ENCODE measurements at regions not wholly inside any gene's neighbourhood (a gene's known extent, or its start where the extent isn't known, plus 50 kb on each side); places are given as distances from the start of the nearest gene placed in this dataset.
"Not testable (repeated sequence)": the region's sequence is repeated elsewhere in the genome, so short reads cannot be mapped to it uniquely, and the experiment has no call there.

- Histone ChIP-seq H3K4me3 (ENCODE audit: insufficient read depth, low read depth, low read length) (no peak overlapping the region), H3K27ac (ENCODE audit: insufficient read depth, low read depth, low read length, poor library complexity, severe bottlenecking) (no peak overlapping the region), H3K4me1 (ENCODE audit: control insufficient read depth, insufficient read depth, low read length) (no peaks in the 10 kb centered on the region), H3K9me3 (ENCODE audit: control insufficient read depth, low read length) (no peaks in the 10 kb centered on the region), H3K27me3 (ENCODE audit: control insufficient read depth, insufficient read depth, low read length, poor library complexity, severe bottlenecking) (no peaks in the 10 kb centered on the region), H3K36me3 (ENCODE audit: control insufficient read depth, insufficient read depth, low read length) (no peaks in the 10 kb centered on the region)
These were observed 161.9 kb downstream of the ZIC4 start for GRCh38 chr3:147244397-147244796.

DNA sequence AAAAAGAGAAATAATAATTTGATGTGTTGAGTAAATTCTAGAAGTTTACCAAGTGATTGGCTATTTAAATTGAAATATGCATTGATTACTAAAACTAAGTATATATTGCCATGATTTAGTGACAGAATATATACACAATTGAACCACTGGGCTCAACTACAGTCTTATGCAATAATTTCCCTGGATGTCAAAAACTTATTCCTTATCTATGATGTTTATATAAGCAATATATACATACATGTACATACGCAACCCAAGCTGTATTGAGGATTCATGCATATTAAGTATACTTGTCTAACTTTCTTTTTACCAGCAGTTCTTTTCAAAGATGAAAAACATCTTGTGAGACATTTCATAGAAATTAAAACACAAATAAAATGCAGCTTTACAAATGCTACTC is 165.8 kb downstream of the ZIC4 start:
- H3K9me3 ChIP-seq (ENCODE audit: control insufficient read depth, low read length): no peaks in the 10 kb centered on the region
- H3K27me3 ChIP-seq (ENCODE audit: control insufficient read depth, insufficient read depth, low read length, poor library complexity, severe bottlenecking): no peaks in the 10 kb centered on the region
- H3K27ac ChIP-seq (ENCODE audit: insufficient read depth, low read depth, low read length, poor library complexity, severe bottlenecking): no peak overlapping the region
- H3K4me3 ChIP-seq (ENCODE audit: insufficient read depth, low read depth, low read length): no peak overlapping the region
- H3K4me1 ChIP-seq (ENCODE audit: control insufficient read depth, insufficient read depth, low read length): no peaks in the 10 kb centered on the region
- no CpG with 5 or more reads among the region's 1 CpG for WGBS, 2 experiments
- H3K36me3 ChIP-seq (ENCODE audit: control insufficient read depth, insufficient read depth, low read length): no peaks in the 10 kb centered on the region

DNA sequence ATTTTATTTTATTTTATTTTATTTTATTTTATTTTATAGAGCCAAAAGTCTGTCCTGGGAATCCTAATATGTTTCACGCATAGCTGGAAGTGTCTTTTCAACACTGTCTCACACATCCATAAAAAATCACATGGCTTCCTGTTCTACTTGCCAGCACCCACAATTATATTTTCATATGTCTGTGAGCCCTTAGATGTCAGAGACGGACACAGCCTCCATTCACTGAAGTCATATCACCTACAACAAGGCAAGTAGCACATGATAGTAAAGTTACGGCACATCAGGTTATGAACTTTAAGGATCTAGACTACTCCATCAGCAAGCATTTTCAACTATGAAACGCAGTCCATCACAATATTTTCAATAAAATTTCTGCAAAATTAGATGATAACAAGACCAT is 168.4 kb downstream of the ZIC4 start:
- Histone ChIP-seq H3K27ac (ENCODE audit: insufficient read depth, low read depth, low read length, poor library complexity, severe bottlenecking) (no peak overlapping the region), H3K36me3 (ENCODE audit: control insufficient read depth, insufficient read depth, low read length) (no peaks in the 10 kb centered on the region), H3K4me3 (ENCODE audit: insufficient read depth, low read depth, low read length) (no peak overlapping the region), H3K27me3 (ENCODE audit: control insufficient read depth, insufficient read depth, low read length, poor library complexity, severe bottlenecking) (no peaks in the 10 kb centered on the region), H3K9me3 (ENCODE audit: control insufficient read depth, low read length) (no peaks in the 10 kb centered on the region), H3K4me1 (ENCODE audit: control insufficient read depth, insufficient read depth, low read length) (no peaks in the 10 kb centered on the region)
- WGBS, 2 experiments: 65 to 72% methylated on average over 3 to 4 of the region's 4 CpGs

DNA sequence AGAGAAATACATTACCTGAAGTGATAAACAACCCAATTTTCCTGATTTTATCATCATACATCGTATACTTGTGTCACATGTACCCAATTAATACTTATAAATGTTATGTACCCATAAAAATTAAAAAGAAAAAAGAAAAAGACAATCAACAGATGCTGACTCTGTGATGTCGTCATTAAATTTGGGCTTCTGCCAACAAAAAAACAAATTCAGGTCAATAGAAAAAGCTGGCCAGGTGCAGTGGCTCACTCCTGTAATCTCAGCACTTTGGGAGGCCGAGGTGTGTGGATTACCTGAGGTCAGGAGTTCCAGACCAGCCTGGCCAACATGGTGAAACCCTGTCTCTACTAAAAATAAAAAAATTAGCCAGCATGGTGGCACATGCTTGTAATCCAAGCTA is 174.4 kb downstream of the ZIC4 start:
- not testable (repeated sequence) for H3K4me3 ChIP-seq (ENCODE audit: insufficient read depth, low read depth, low read length); H3K27me3 ChIP-seq (ENCODE audit: control insufficient read depth, insufficient read depth, low read length, poor library complexity, severe bottlenecking); H3K9me3 ChIP-seq (ENCODE audit: control insufficient read depth, low read length); H3K27ac ChIP-seq (ENCODE audit: insufficient read depth, low read depth, low read length, poor library complexity, severe bottlenecking); H3K4me1 ChIP-seq (ENCODE audit: control insufficient read depth, insufficient read depth, low read length); H3K36me3 ChIP-seq (ENCODE audit: control insufficient read depth, insufficient read depth, low read length)
- 92 to 95% methylated on average over 2 of the region's 3 CpGs for WGBS, 2 experiments

DNA sequence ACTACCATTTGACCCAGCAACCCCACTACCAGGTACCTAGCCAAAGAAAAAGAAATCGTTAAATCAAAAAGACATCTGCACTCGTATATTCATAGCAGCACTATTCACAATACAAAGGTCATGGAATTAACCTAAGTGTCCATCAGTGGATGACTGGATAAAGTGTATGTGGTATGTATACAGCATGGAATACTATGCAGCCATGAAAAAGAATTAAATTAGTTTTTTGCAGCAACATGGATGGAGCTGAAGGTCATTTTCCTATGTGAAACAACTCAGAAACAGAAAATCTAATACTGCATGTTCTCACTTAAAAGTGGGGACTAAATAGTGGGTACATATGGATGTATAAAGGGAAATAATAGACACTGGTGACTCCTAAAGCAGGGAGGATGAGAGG is 175.2 kb downstream of the ZIC4 start:
- Histone ChIP-seq H3K4me1 (ENCODE audit: control insufficient read depth, insufficient read depth, low read length) (no peaks in the 10 kb centered on the region), H3K4me3 (ENCODE audit: insufficient read depth, low read depth, low read length) (no peak overlapping the region), H3K36me3 (ENCODE audit: control insufficient read depth, insufficient read depth, low read length) (no peaks in the 10 kb centered on the region), H3K27me3 (ENCODE audit: control insufficient read depth, insufficient read depth, low read length, poor library complexity, severe bottlenecking) (no peaks in the 10 kb centered on the region), H3K9me3 (ENCODE audit: control insufficient read depth, low read length) (no peaks in the 10 kb centered on the region), H3K27ac (ENCODE audit: insufficient read depth, low read depth, low read length, poor library complexity, severe bottlenecking) (no peak overlapping the region)
- WGBS, 2 experiments: 100% methylated on average over 2 of the region's 2 CpGs

DNA sequence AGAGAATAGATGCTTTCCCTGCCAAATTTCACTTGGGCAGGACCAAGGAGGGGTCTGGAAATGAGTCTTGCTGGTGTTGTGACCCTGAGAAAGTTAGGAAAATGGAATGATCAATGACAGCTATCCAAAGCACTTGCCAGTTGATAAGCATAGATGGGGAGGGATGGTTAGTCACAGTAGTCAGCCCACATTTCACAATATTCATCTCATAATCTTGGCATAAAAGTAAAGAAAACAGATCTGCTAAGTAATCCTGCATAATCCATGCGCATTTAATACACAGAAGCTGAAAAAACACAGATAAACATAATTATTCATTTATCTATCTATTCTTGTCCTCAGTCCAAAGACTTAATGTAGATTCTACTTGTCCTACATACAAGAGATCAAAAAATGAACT is 184.1 kb downstream of the ZIC4 start:
- no peak overlapping the region for H3K27ac ChIP-seq (ENCODE audit: insufficient read depth, low read depth, low read length, poor library complexity, severe bottlenecking)
- WGBS, 2 experiments: 90 to 95% methylated on average over 1 of the region's 1 CpG
- H3K27me3 ChIP-seq (ENCODE audit: control insufficient read depth, insufficient read depth, low read length, poor library complexity, severe bottlenecking): no peaks in the 10 kb centered on the region
- H3K9me3 ChIP-seq (ENCODE audit: control insufficient read depth, low read length): no peaks in the 10 kb centered on the region
- no peaks in the 10 kb centered on the region for H3K36me3 ChIP-seq (ENCODE audit: control insufficient read depth, insufficient read depth, low read length)
- H3K4me1 ChIP-seq (ENCODE audit: control insufficient read depth, insufficient read depth, low read length): no peaks in the 10 kb centered on the region
- no peak overlapping the region for H3K4me3 ChIP-seq (ENCODE audit: insufficient read depth, low read depth, low read length)

- H3K27ac ChIP-seq (ENCODE audit: insufficient read depth, low read depth, low read length, poor library complexity, severe bottlenecking): no peak overlapping the region
- H3K4me3 ChIP-seq (ENCODE audit: insufficient read depth, low read depth, low read length): no peak overlapping the region
- H3K4me1 ChIP-seq (ENCODE audit: control insufficient read depth, insufficient read depth, low read length): no peaks in the 10 kb centered on the region
- WGBS, 2 experiments: 88 to 91% methylated on average over 4 of the region's 4 CpGs
- no peaks in the 10 kb centered on the region for H3K36me3 ChIP-seq (ENCODE audit: control insufficient read depth, insufficient read depth, low read length)
- no peaks in the 10 kb centered on the region for H3K27me3 ChIP-seq (ENCODE audit: control insufficient read depth, insufficient read depth, low read length, poor library complexity, severe bottlenecking)
- no peaks in the 10 kb centered on the region for H3K9me3 ChIP-seq (ENCODE audit: control insufficient read depth, low read length)
These were observed 187.4 kb downstream of the ZIC4 start for GRCh38 chr3:147218965-147219364.

DNA sequence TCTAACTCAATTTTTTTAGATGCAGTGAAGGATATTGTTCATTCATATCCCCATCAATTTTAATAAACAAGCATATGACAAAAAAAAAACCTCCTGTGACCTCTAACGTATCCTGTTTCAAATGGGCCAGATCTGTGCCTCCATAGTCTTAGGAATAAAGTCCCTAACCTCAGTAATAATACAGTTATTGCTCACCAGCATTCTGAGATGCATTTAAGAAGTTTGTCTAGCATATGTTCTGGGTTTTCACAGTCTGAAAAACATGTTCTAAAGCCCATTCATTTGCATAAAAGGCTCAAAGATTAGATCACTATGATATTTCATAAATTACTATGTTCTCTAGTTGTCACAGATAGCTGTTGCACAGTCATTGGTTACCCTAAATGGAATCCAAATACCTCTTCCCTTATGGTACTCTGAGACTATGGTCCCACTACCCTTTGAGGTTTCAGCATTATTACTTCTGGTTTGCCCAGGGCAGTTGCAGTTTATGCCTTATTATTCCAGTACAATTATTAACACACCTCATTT is 190.1 kb downstream of the ZIC4 start:
- Histone ChIP-seq H3K4me3 (ENCODE audit: insufficient read depth, low read depth, low read length) (no peak overlapping the region), H3K9me3 (ENCODE audit: control insufficient read depth, low read length) (no peaks in the 10 kb centered on the region), H3K36me3 (ENCODE audit: control insufficient read depth, insufficient read depth, low read length) (no peaks in the 10 kb centered on the region), H3K4me1 (ENCODE audit: control insufficient read depth, insufficient read depth, low read length) (no peaks in the 10 kb centered on the region), H3K27ac (ENCODE audit: insufficient read depth, low read depth, low read length, poor library complexity, severe bottlenecking) (no peak overlapping the region), H3K27me3 (ENCODE audit: control insufficient read depth, insufficient read depth, low read length, poor library complexity, severe bottlenecking) (no peaks in the 10 kb centered on the region)
- 90 to 94% methylated on average over 1 of the region's 1 CpG for WGBS, 2 experiments

DNA sequence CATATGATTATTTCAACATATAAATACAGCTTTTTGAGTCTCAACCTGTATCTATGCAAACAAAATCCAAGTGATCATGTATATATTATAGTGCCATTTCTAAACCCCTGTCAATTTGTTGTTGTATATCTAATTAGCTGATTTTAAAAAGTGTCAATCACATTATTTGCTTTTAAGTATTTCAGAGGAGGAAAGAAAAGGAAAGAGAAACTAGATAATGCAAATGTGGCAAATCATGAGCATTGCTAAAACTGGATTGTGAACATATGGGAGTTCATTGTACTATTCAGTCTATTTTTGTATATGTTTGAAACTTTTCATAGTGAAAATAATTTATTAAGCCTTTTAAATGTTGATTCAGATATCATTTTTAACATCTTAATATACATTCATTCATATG is 190.7 kb downstream of the ZIC4 start:
- H3K9me3 ChIP-seq (ENCODE audit: control insufficient read depth, low read length): no peaks in the 10 kb centered on the region
- H3K27me3 ChIP-seq (ENCODE audit: control insufficient read depth, insufficient read depth, low read length, poor library complexity, severe bottlenecking): no peaks in the 10 kb centered on the region
- H3K27ac ChIP-seq (ENCODE audit: insufficient read depth, low read depth, low read length, poor library complexity, severe bottlenecking): no peak overlapping the region
- no peaks in the 10 kb centered on the region for H3K36me3 ChIP-seq (ENCODE audit: control insufficient read depth, insufficient read depth, low read length)
- H3K4me3 ChIP-seq (ENCODE audit: insufficient read depth, low read depth, low read length): no peak overlapping the region
- no peaks in the 10 kb centered on the region for H3K4me1 ChIP-seq (ENCODE audit: control insufficient read depth, insufficient read depth, low read length)

- no peak overlapping the region for H3K4me3 ChIP-seq (ENCODE audit: insufficient read depth, low read depth, low read length)
- no peaks in the 10 kb centered on the region for H3K9me3 ChIP-seq (ENCODE audit: control insufficient read depth, low read length)
- H3K27me3 ChIP-seq (ENCODE audit: control insufficient read depth, insufficient read depth, low read length, poor library complexity, severe bottlenecking): no peaks in the 10 kb centered on the region
- 94 to 100% methylated on average over 1 to 2 of the region's 2 CpGs for WGBS, 2 experiments
- H3K27ac ChIP-seq (ENCODE audit: insufficient read depth, low read depth, low read length, poor library complexity, severe bottlenecking): no peak overlapping the region
- H3K36me3 ChIP-seq (ENCODE audit: control insufficient read depth, insufficient read depth, low read length): no peaks in the 10 kb centered on the region
- H3K4me1 ChIP-seq (ENCODE audit: control insufficient read depth, insufficient read depth, low read length): no peaks in the 10 kb centered on the region
These were observed 192.7 kb downstream of the ZIC4 start for GRCh38 chr3:147213633-147214032.

DNA sequence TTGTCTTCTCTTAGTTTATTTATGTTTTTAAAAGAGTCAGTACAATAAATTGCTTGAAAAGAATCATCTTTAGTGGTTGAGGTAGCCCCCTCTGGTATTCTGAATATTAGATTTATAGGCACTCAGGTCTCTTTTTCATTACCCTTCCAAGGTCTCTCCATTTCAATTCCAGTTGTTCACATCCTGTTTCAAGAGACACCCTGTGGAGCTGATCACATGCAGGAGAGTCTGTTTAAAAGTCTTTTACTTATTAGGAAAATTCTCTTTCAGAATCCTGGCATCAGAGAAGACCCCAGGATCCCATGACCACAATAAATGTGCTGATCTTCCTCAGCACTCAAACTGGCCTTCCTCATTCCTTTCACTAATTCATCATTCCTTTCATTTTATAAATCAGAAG is 195.7 kb downstream of the ZIC4 start:
- no peaks in the 10 kb centered on the region for H3K27me3 ChIP-seq (ENCODE audit: control insufficient read depth, insufficient read depth, low read length, poor library complexity, severe bottlenecking)
- no peak overlapping the region for H3K4me3 ChIP-seq (ENCODE audit: insufficient read depth, low read depth, low read length)
- no peaks in the 10 kb centered on the region for H3K9me3 ChIP-seq (ENCODE audit: control insufficient read depth, low read length)
- no peak overlapping the region for H3K27ac ChIP-seq (ENCODE audit: insufficient read depth, low read depth, low read length, poor library complexity, severe bottlenecking)
- no peaks in the 10 kb centered on the region for H3K36me3 ChIP-seq (ENCODE audit: control insufficient read depth, insufficient read depth, low read length)
- no peaks in the 10 kb centered on the region for H3K4me1 ChIP-seq (ENCODE audit: control insufficient read depth, insufficient read depth, low read length)

Measured in ectodermal cell (in vitro differentiated cells).